HG02840 (cell line): ENCODE measurements at regions not wholly inside any gene's neighbourhood (a gene's known extent, or its start where the extent isn't known, plus 50 kb on each side); places are given as distances from the start of the nearest gene placed in this dataset.
"Not testable (repeated sequence)": the region's sequence is repeated elsewhere in the genome, so short reads cannot be mapped to it uniquely, and the experiment has no call there.

Experiments used
- ATAC-seq: cut with Tn5 transposase; IDR thresholded peaks from one replicate; pipeline ENCODE4 v1.9.1; 2021; ENCODE audit warnings: mild to moderate bottlenecking, moderate library complexity, moderate number of reproducible peaks; ENCODE audit not compliant: unreplicated experiment, low FRiP score

- not testable (repeated sequence) for ATAC-seq
These were observed 320.5 kb upstream of the PLGLB1 start for GRCh38 chr2:87342175-87342574.

- not testable (repeated sequence) for ATAC-seq
These were observed 321.7 kb upstream of the PLGLB1 start for GRCh38 chr2:87343347-87343746.

- ATAC-seq, result not testable (repeated sequence)
These were observed 323.6 kb upstream of the PLGLB1 start for GRCh38 chr2:87345283-87345682.

GRCh38 chr2:87348556-87348955 is 326.9 kb upstream of the PLGLB1 start:
- ATAC-seq, result not testable (repeated sequence)

- not testable (repeated sequence) for ATAC-seq
These were observed 327.4 kb upstream of the PLGLB1 start for GRCh38 chr2:87349006-87349405.

- ATAC-seq, result not testable (repeated sequence)
These were observed 330.7 kb upstream of the PLGLB1 start for GRCh38 chr2:87352178-87352934.

- ATAC-seq, result not testable (repeated sequence)
These were observed 331.8 kb upstream of the PLGLB1 start for GRCh38 chr2:87353408-87353807.

GRCh38 chr2:87354102-87354501 is 332.5 kb upstream of the PLGLB1 start:
- ATAC-seq, result not testable (repeated sequence)

- not testable (repeated sequence) for ATAC-seq
These were observed 338.6 kb upstream of the PLGLB1 start for GRCh38 chr2:87360250-87360649.

GRCh38 chr2:87360927-87361326 is 339.3 kb upstream of the PLGLB1 start:
- not testable (repeated sequence) for ATAC-seq

- not testable (repeated sequence) for ATAC-seq
These were observed 340.2 kb upstream of the PLGLB1 start for GRCh38 chr2:87361805-87362204.

GRCh38 chr2:87364379-87364778 is 342.7 kb upstream of the PLGLB1 start:
- not testable (repeated sequence) for ATAC-seq

GRCh38 chr2:87365038-87365437 is 343.4 kb upstream of the PLGLB1 start:
- ATAC-seq, result not testable (repeated sequence)

GRCh38 chr2:87386063-87386560 is 361.8 kb upstream of the PLGLB2 start:
- ATAC-seq, result not testable (repeated sequence)

- not testable (repeated sequence) for ATAC-seq
These were observed 352.1 kb upstream of the PLGLB2 start for GRCh38 chr2:87395784-87396183.

- ATAC-seq, result not testable (repeated sequence)
These were observed 351.2 kb upstream of the PLGLB2 start for GRCh38 chr2:87396551-87397265.

GRCh38 chr2:87397276-87398065 is 350.4 kb upstream of the PLGLB2 start:
- not testable (repeated sequence) for ATAC-seq

- not testable (repeated sequence) for ATAC-seq
These were observed 349.2 kb upstream of the PLGLB2 start for GRCh38 chr2:87398567-87399305.

GRCh38 chr2:87401726-87402345 is 346.1 kb upstream of the PLGLB2 start:
- ATAC-seq, result no peak

GRCh38 chr2:87403893-87404175 is 344.1 kb upstream of the PLGLB2 start:
- no peak for ATAC-seq
